Fibroblast of villous mesenchyme (primary cell): ENCODE measurements at regions not wholly inside any gene's neighbourhood (a gene's known extent, or its start where the extent isn't known, plus 50 kb on each side); places are given as distances from the start of the nearest gene placed in this dataset.

Source experiments
- DNase-seq: peaks from one replicate; pipeline ENCODE4 v3.0.0-alpha.2; 2010; ENCODE audit warnings: low read depth
- H3K4me3 ChIP-seq: 2 replicates; pipeline ENCODE4 v1.5.1; 2011; ENCODE audit warnings: low read depth, mild to moderate bottlenecking, low read length
- TF ChIP-seq, protein P1 (sequence below): IDR thresholded peaks from 2 replicates; pipeline ENCODE4 v1.5.1; 2012; ENCODE audit warnings: low read depth, mild to moderate bottlenecking, low read length; ENCODE audit not compliant: insufficient read depth

DNA sequence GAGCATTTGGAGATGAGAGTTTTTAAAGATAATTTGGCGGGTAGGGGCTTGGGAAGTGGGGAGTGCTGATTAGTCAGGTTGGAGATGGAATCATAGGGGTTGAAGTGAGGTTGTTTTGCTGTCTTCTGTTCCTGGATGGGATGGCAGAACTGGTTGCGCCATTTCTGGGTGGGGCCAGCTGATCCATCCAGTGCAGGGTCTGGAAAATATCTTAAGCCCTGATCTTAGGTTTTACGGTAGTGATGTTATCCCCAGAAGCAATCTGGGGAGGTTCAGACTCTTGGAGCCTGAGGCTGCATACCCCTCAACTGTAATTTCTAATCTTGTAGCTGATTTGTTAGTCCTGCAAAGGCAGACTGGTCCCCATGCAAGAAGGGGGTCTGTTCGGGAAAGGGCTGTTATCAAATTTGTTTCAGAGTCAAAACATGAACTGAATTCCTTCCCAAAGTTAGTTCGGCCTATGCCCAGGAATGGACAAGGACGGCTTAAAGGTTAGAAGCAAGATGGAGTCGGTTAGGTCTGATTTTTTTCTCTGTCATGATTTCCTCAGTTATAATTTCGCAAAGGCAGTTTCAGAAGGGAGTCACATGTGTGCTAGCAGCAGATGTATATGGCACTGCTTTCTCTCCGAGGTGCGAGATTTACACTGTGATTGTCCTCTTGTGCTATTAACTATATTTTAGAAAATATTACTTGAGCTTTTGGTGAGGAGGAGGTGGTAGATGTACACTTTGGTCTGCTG, 540.4 kb downstream of the EDEM1 start:
- DNase-seq = no peak
- TF ChIP-seq, protein P1, sequence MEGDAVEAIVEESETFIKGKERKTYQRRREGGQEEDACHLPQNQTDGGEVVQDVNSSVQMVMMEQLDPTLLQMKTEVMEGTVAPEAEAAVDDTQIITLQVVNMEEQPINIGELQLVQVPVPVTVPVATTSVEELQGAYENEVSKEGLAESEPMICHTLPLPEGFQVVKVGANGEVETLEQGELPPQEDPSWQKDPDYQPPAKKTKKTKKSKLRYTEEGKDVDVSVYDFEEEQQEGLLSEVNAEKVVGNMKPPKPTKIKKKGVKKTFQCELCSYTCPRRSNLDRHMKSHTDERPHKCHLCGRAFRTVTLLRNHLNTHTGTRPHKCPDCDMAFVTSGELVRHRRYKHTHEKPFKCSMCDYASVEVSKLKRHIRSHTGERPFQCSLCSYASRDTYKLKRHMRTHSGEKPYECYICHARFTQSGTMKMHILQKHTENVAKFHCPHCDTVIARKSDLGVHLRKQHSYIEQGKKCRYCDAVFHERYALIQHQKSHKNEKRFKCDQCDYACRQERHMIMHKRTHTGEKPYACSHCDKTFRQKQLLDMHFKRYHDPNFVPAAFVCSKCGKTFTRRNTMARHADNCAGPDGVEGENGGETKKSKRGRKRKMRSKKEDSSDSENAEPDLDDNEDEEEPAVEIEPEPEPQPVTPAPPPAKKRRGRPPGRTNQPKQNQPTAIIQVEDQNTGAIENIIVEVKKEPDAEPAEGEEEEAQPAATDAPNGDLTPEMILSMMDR = no peak
- no peak overlapping the region for H3K4me3 ChIP-seq

DNA sequence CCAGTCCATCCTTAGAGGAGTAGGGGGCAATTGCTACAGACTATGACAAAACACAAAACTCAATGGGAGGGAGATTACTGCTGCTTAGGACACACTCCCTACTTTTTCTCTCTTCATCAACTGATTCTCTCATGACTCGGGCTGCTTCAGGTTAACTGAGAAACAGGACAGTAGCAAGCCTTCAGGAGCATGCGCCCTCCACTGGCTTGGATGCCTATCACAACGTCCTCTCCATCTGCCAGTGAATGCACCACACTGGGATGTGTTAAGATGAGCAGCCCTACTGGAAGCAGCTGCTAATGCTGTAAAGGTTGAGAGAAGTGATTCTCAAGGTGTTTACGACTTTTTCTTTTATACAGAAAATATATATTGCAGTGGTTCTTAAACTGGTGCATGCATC, 542.3 kb downstream of the EDEM1 start:
- no peak overlapping the region for H3K4me3 ChIP-seq
- TF ChIP-seq, protein P1 = no peak
- DNase-seq = no peak

DNA sequence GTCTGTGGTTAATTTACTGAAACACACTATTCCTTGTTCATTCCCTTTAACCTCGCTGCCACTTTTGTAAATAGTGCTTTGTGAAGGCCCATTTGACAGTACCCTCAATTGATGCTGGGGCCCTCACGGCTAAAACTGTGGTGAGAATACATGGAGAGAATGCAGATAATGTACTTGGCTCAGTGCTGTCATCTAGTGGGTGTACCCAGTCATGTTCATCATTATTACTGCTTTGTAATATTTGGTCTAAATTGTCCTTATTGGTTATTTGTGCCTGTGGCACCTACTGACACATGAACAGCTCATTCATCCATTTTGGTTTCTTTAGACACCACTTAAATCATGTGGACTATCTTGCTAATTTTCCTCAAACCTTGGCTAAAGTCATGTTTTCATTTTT, 543.6 kb downstream of the EDEM1 start:
- TF ChIP-seq, protein P1 = no peak
- no peak for DNase-seq
- no peak overlapping the region for H3K4me3 ChIP-seq

DNA sequence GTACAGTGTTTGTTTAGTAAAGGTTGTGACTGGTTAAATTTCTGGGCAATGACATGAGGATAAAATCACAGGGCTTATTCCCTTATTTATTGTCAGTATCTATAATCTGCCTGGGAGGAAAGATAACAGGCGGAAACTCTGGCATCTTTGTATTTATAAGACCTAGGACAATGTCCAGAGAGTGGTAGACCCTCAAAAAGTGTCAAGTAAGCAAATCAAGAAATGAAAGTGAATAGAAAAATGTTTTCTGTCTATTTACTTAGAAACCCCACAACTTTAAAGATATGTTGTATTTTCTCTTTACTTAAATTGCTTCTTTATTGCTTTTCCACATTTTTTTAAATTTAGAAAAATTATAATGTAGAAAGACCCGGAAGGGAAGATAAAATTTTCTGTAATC, 544.6 kb downstream of the EDEM1 start:
- DNase-seq = no peak
- no peak overlapping the region for H3K4me3 ChIP-seq
- TF ChIP-seq, protein P1 = no peak

DNA sequence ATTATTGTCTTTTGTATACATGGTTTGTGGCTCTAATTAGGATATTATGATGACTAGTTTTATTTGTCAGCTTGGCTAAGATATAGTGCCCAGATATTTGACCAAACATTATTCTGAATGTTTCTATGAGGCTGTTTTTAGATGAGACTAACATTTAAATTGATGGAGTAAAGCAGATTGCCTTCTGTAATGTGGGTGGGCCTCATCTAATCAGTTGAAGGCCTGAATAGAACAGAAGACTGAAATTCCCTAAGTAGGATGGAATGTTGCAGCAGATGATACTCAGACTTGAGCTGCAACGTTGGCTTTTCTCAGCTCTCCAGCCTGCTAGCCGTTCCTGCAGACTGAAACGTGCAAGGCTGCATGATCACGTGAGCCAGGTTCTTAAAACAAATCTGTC, 546.5 kb downstream of the EDEM1 start:
- TF ChIP-seq, protein P1 = no peak

DNA sequence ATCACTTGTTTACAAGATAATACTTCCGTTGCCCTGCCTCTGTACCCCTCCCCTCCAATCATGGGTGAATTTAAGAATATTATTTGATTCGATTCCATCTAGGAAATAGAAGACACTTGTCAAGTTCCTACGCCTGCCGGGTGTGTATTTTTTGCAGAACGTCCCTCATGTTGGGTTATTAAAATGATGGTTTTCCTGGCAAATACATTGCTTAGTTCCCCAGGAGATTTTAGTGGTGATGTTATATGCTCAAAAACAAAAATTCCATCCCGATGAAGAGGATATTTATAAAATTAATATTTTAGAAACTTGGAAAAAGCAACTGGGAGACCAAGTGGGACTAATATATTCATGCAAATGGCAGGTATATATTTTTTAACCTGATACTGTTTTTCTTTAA, 548.4 kb downstream of the EDEM1 start:
- TF ChIP-seq, protein P1 = no peak
- no peak for DNase-seq
- no peak overlapping the region for H3K4me3 ChIP-seq

More for the DNA sequence above, 546.5 kb downstream of the EDEM1 start:
- no peak overlapping the region for H3K4me3 ChIP-seq
- DNase-seq = no peak
